ENCODE measurements at regions not wholly inside any gene's neighbourhood (a gene's known extent, or its start where the extent isn't known, plus 50 kb on each side); places are given as distances from the start of the nearest gene placed in this dataset.

DNA sequence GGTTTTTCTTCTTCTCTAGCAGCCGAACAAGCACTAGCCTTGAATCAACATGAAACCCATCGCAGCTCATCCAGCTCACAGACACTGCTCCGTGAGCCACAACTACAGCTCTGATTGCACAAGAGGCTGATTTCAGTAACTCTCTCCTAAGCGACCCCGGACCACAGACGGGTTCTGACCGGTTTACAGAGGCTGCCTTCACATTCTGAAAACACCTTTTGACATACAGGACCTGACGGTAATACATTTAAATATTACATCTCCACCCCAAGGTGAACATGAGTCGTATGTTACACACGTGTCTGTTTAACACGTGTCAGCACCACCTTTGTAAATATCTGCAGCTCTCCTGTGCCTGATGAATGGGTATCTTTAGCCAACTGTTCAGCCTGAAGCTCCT lies 120.7 kb downstream of the TMEM18 start:
- TF ChIP-seq, protein P1, sequence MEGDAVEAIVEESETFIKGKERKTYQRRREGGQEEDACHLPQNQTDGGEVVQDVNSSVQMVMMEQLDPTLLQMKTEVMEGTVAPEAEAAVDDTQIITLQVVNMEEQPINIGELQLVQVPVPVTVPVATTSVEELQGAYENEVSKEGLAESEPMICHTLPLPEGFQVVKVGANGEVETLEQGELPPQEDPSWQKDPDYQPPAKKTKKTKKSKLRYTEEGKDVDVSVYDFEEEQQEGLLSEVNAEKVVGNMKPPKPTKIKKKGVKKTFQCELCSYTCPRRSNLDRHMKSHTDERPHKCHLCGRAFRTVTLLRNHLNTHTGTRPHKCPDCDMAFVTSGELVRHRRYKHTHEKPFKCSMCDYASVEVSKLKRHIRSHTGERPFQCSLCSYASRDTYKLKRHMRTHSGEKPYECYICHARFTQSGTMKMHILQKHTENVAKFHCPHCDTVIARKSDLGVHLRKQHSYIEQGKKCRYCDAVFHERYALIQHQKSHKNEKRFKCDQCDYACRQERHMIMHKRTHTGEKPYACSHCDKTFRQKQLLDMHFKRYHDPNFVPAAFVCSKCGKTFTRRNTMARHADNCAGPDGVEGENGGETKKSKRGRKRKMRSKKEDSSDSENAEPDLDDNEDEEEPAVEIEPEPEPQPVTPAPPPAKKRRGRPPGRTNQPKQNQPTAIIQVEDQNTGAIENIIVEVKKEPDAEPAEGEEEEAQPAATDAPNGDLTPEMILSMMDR (IDR thresholded peaks at IDR 0.05) = no peak
- no peak for TF ChIP-seq EP300 (IDR thresholded peaks at IDR 0.05)

All from sigmoid colon (tissue), 4 donors.